A549 (cell line): ENCODE measurements at regions not wholly inside any gene's neighbourhood (a gene's known extent, or its start where the extent isn't known, plus 50 kb on each side); places are given as distances from the start of the nearest gene placed in this dataset.

Source experiments
- ATAC-seq, 2 experiments: fragments of 200-7000 bp in 1 of 2; fragments of >200 bp in 1 of 2; cut with Nextera tagmentation in 1 of 2; cut with Tn5 transposase in 1 of 2; 3 replicates each; pipeline versions ENCODE4 v1.8.0 to v1.9.1; 2018 to 2020; ENCODE audit warnings: mild to moderate bottlenecking in 1 of 2, moderate library complexity in 1 of 2
- CTCF ChIA-PET: fragments of 300-600 bp; sonication (Branson Sonifier 250); formaldehyde crosslinking; extraction: SDS; loops from one replicate; lab custom pipeline; 2021; ENCODE audit warnings: antibody characterized with exemption, inconsistent platforms; lab: Yijun Ruan, JAX
- POLR2A ChIA-PET: fragments of 350-600 bp; formaldehyde crosslinking; extraction: SDS; loops from one replicate; lab custom pipeline; 2021; ENCODE audit warnings: antibody characterized with exemption, inconsistent platforms; lab: Yijun Ruan, JAX
- DNase-seq, 2 experiments: peaks; one replicate each; pipeline versions ENCODE4 v3.0.0 to v3.0.0-alpha.2; 2011 to 2016; ENCODE audit warnings: low read depth in 1 of 2, low spot score in 1 of 2
- FAIRE-seq: peaks from 2 replicates; lab custom pipeline; 2011; peaks lifted over from hg19 to GRCh38; lab: Jason Lieb, UNC
- H3K27ac ChIP-seq, 2 experiments: fragments of >200 bp; sonication (Bioruptor Twin); formaldehyde crosslinking; 3 replicates each; pipeline ENCODE4 v1.5.1; 2016 to 2017
- H3K4me1 ChIP-seq: fragments of >200 bp; sonication (Bioruptor Twin); formaldehyde crosslinking; 3 replicates; pipeline ENCODE4 v1.6.1; 2016
- H3K4me2 ChIP-seq: fragments of >200 bp; sonication (Bioruptor Twin); formaldehyde crosslinking; 3 replicates; pipeline ENCODE4 v1.6.1; 2016
- H3K4me3 ChIP-seq: fragments of >200 bp; sonication (Bioruptor Twin); formaldehyde crosslinking; 3 replicates; pipeline ENCODE4 v1.5.1; 2016
- H3K9me3 ChIP-seq: fragments of >200 bp; sonication (Bioruptor Twin); formaldehyde crosslinking; 3 replicates; pipeline ENCODE4 v1.6.1; 2016
- CBX2 ChIP-seq: fragments of 200-600 bp; sonication (generic); IDR thresholded peaks from 2 replicates; pipeline ENCODE4 v1.6.1; 2016; ENCODE audit warnings: low read depth, mild to moderate bottlenecking, borderline replicate concordance
- CBX8 ChIP-seq: fragments of 200-600 bp; sonication (generic); IDR thresholded peaks from 2 replicates; pipeline ENCODE4 v1.6.1; 2016
- CEBPB ChIP-seq, 2 experiments: fragments of >200 bp in 1 of 2; sonication (Bioruptor Twin) in 1 of 2; formaldehyde crosslinking in 1 of 2; IDR thresholded peaks; 2 replicates each; pipeline ENCODE4 v1.6.1; 2012 to 2016
- CHD4 ChIP-seq: fragments of 200-600 bp; sonication (generic); IDR thresholded peaks from 2 replicates; pipeline ENCODE4 v1.6.1; 2016; ENCODE audit warnings: antibody characterized with exemption, mild to moderate bottlenecking, borderline replicate concordance
- CTCF ChIP-seq: fragments of >200 bp; sonication (Bioruptor Twin); formaldehyde crosslinking; IDR thresholded peaks from 3 replicates; pipeline ENCODE4 v1.5.1; 2016
- E2F6 ChIP-seq: IDR thresholded peaks from 2 replicates; pipeline ENCODE4 v1.6.1; 2012; ENCODE audit warnings: low read depth, borderline replicate concordance
- EHF ChIP-seq: fragments of 250-450 bp; sonication (Bioruptor Pico); IDR thresholded peaks from 2 replicates; pipeline ENCODE4 v1.5.0; 2020; ENCODE audit warnings: mild to moderate bottlenecking
- EHMT2 ChIP-seq: fragments of 200-600 bp; sonication (generic); IDR thresholded peaks from 2 replicates; pipeline ENCODE4 v1.6.1; 2016; ENCODE audit warnings: antibody characterized with exemption, low read depth, mild to moderate bottlenecking, moderate library complexity
- FOSB ChIP-seq: fragments of 250-450 bp; sonication (Bioruptor Pico); IDR thresholded peaks from 2 replicates; pipeline ENCODE4 v1.5.0; 2020; ENCODE audit warnings: mild to moderate bottlenecking, moderate library complexity
- FOSL2 ChIP-seq, 2 experiments: fragments of 450-650 bp in 1 of 2; fragments of >200 bp in 1 of 2; sonication (Bioruptor Twin) in 1 of 2; formaldehyde crosslinking; IDR thresholded peaks; 2 replicates each; pipeline versions ENCODE4 v1.5.0 to v1.6.1; 2016 to 2020; ENCODE audit warnings: mild to moderate bottlenecking in 1 of 2, moderate library complexity in 1 of 2
- HDAC2 ChIP-seq: fragments of 200-600 bp; sonication (generic); IDR thresholded peaks from 2 replicates; pipeline ENCODE4 v1.6.1; 2016
- HES2 ChIP-seq: fragments of >200 bp; sonication (Bioruptor Twin); formaldehyde crosslinking; IDR thresholded peaks from 2 replicates; pipeline ENCODE4 v1.6.1; 2016
- HEYL ChIP-seq: fragments of 250-450 bp; sonication (Bioruptor Pico); IDR thresholded peaks from 2 replicates; pipeline ENCODE4 v1.8.0; 2021; ENCODE audit warnings: mild to moderate bottlenecking, moderate library complexity
- HMGXB4 ChIP-seq: fragments of 250-450 bp; sonication (Bioruptor Pico); IDR thresholded peaks from 2 replicates; pipeline ENCODE4 v1.5.0; 2021; ENCODE audit warnings: mild to moderate bottlenecking, moderate library complexity, borderline replicate concordance
- HOXA7 ChIP-seq: fragments of 250-450 bp; sonication (Bioruptor Pico); IDR thresholded peaks from 2 replicates; pipeline ENCODE4 v1.5.0; 2020; ENCODE audit warnings: mild to moderate bottlenecking, moderate library complexity
- HOXB13 ChIP-seq: fragments of 250-450 bp; sonication (Bioruptor Pico); IDR thresholded peaks from 2 replicates; pipeline ENCODE4 v1.5.0; 2020; ENCODE audit warnings: low read depth, mild to moderate bottlenecking, moderate library complexity
- JUN ChIP-seq, 2 experiments: fragments of >200 bp; sonication (Bioruptor Twin); formaldehyde crosslinking; IDR thresholded peaks; 2 replicates in 1 of 2; 3 replicates in 1 of 2; pipeline ENCODE4 v1.6.1; 2016 to 2017
- JUNB ChIP-seq: fragments of >200 bp; sonication (Bioruptor Twin); formaldehyde crosslinking; IDR thresholded peaks from 2 replicates; pipeline ENCODE4 v1.6.1; 2016
- KDM1A ChIP-seq: fragments of 200-600 bp; sonication (generic); IDR thresholded peaks from 2 replicates; pipeline ENCODE4 v1.6.1; 2016; ENCODE audit warnings: low read depth, mild to moderate bottlenecking
- KDM5A ChIP-seq: fragments of 200-600 bp; sonication (generic); IDR thresholded peaks from 2 replicates; pipeline ENCODE4 v1.6.1; 2016; ENCODE audit warnings: antibody characterized with exemption, mild to moderate bottlenecking
- MAX ChIP-seq: IDR thresholded peaks from 2 replicates; pipeline ENCODE4 v1.6.1; 2012
- MAZ ChIP-seq: fragments of 150-350 bp; IDR thresholded peaks from 2 replicates; pipeline ENCODE4 v1.6.1; 2014; ENCODE audit warnings: antibody characterized with exemption, low read depth, low read length, borderline replicate concordance
- MYC ChIP-seq: IDR thresholded peaks from 2 replicates; pipeline ENCODE4 v1.6.1; 2012; ENCODE audit warnings: mild to moderate bottlenecking, inconsistent platforms, low read length, improper control_type of control experiment, borderline replicate concordance
- NFE2L2 ChIP-seq: fragments of 150-350 bp; conservative IDR thresholded peaks from 2 replicates; pipeline ENCODE4 v1.6.1; 2014; ENCODE audit warnings: low read length
- NPAS2 ChIP-seq: fragments of 250-450 bp; sonication (Bioruptor Pico); IDR thresholded peaks from 2 replicates; pipeline ENCODE4 v1.8.0; 2022; ENCODE audit warnings: mild to moderate bottlenecking, moderate library complexity, borderline replicate concordance
- PBX3 ChIP-seq: IDR thresholded peaks from 2 replicates; pipeline ENCODE4 v1.6.1; 2012
- PHF8 ChIP-seq: fragments of 200-600 bp; sonication (generic); IDR thresholded peaks from 2 replicates; pipeline ENCODE4 v1.6.1; 2016; ENCODE audit warnings: low read depth, mild to moderate bottlenecking, antibody characterized with exemption, moderate library complexity, borderline replicate concordance
- RARB ChIP-seq: fragments of 250-450 bp; sonication (Bioruptor Pico); IDR thresholded peaks from 2 replicates; pipeline ENCODE4 v1.8.0; 2021; ENCODE audit warnings: mild to moderate bottlenecking, moderate library complexity
- RCOR1 ChIP-seq: fragments of 150-350 bp; IDR thresholded peaks from 2 replicates; pipeline ENCODE4 v1.6.1; 2014; ENCODE audit warnings: antibody characterized with exemption, low read length, low read depth
- SMC3 ChIP-seq: fragments of >200 bp; sonication (Bioruptor Twin); formaldehyde crosslinking; IDR thresholded peaks from 3 replicates; pipeline ENCODE4 v1.6.1; 2018; ENCODE audit warnings: inconsistent platforms
- TFCP2L1 ChIP-seq: fragments of 250-450 bp; sonication (Bioruptor Pico); IDR thresholded peaks from 2 replicates; pipeline ENCODE4 v1.5.0; 2021; ENCODE audit warnings: mild to moderate bottlenecking
- ZC3H11A ChIP-seq: fragments of 450-650 bp; IDR thresholded peaks from 2 replicates; pipeline ENCODE4 v1.6.1; 2014; ENCODE audit warnings: antibody characterized with exemption, mild to moderate bottlenecking
- ZFP36 ChIP-seq: fragments of 450-650 bp; IDR thresholded peaks from 2 replicates; pipeline ENCODE4 v1.6.1; 2014; ENCODE audit warnings: borderline replicate concordance; ENCODE audit not compliant: partially characterized antibody
- ZSCAN20 ChIP-seq: fragments of 250-450 bp; sonication (Bioruptor Pico); IDR thresholded peaks from 2 replicates; pipeline ENCODE4 v1.8.0; 2022; ENCODE audit warnings: mild to moderate bottlenecking, moderate library complexity
- WGBS: methylation state at CpG from one replicate; pipeline ENCODE4 v1.1.6; 2017; ENCODE audit errors: missing lambda C conversion rate; 5-methylcytosine and 5-hydroxymethylcytosine counted together

GRCh38 chr10:91124016-91124415 lies 96.4 kb upstream of the PCGF5 start:
- WGBS = 37% methylated on average over 2 of the region's 2 CpGs
- ATAC-seq (no peak), FAIRE-seq (no peak)
- Histone ChIP-seq H3K4me2 (no peak overlapping the region), H3K4me3 (no peak overlapping the region), H3K4me1 (no peaks in the 10 kb centered on the region), H3K27ac (no peak overlapping the region), H3K9me3 (no peaks in the 10 kb centered on the region)
- ChIA-PET CTCF (no interaction called here), POLR2A (interaction anchor here (0.6 kb wide), 1 partner anchor 16 kb away, joined by 3 read pairs; no protein-coding TSS in a partner anchor)
- no peak for TF ChIP-seq MAX
- no peak for TF ChIP-seq CTCF
- TF ChIP-seq NPAS2 (CRISPR knock-in tag) = no peak
- TF ChIP-seq E2F6 = no peak
- no peak for TF ChIP-seq CEBPB (IDR thresholded peaks at IDR 0.05)
- no peak for TF ChIP-seq HDAC2
- TF ChIP-seq CBX8 = no peak
- no peak for TF ChIP-seq JUN (IDR thresholded peaks at IDR 0.05)
- no peak for TF ChIP-seq FOSB (CRISPR knock-in tag)
- no peak for TF ChIP-seq MAZ
- no peak for TF ChIP-seq FOSL2 (IDR thresholded peaks at IDR 0.05)
- no peak for TF ChIP-seq FOSL2 (CRISPR knock-in tag; IDR thresholded peaks at IDR 0.05)
- TF ChIP-seq NFE2L2 = no peak
- no peak for TF ChIP-seq TFCP2L1 (CRISPR knock-in tag)
- TF ChIP-seq HOXB13 = no peak
- TF ChIP-seq PHF8 = no peak
- TF ChIP-seq KDM1A = no peak
- no peak for TF ChIP-seq PBX3
- TF ChIP-seq RARB (CRISPR knock-in tag) = no peak
- TF ChIP-seq HOXA7 (CRISPR knock-in tag) = no peak
- TF ChIP-seq EHF (CRISPR knock-in tag) = no peak
- TF ChIP-seq, all 56 proteins: peak for 0
- DNase-seq = peak in 1 of 2 experiments; percentile 7

GRCh38 chr10:91126471-91126870 lies 94.0 kb upstream of the PCGF5 start:
- no peak for FAIRE-seq
- Histone ChIP-seq H3K4me1 (no peaks in the 10 kb centered on the region), H3K4me3 (no peak overlapping the region), H3K27ac (no peak overlapping the region), H3K4me2 (no peak overlapping the region)
- ChIA-PET CTCF (interaction anchor here (1.2 kb wide), 1 partner anchor 125 kb away, joined by 3 read pairs; no protein-coding TSS in a partner anchor), POLR2A (interaction anchor here (0.6 kb wide), 1 partner anchor 25 kb away, joined by 4 read pairs; no protein-coding TSS in a partner anchor)
- DNase-seq = no peak
- TF ChIP-seq MYC = no peak
- TF ChIP-seq KDM5A = no peak
- no peak for TF ChIP-seq SMC3
- TF ChIP-seq HES2 = no peak
- TF ChIP-seq RCOR1 = no peak
- no peak for TF ChIP-seq HEYL (CRISPR knock-in tag)
- no peak for TF ChIP-seq EHMT2
- TF ChIP-seq EHF (CRISPR knock-in tag) = no peak
- TF ChIP-seq CHD4 = no peak
- TF ChIP-seq ZFP36 = no peak
- TF ChIP-seq CBX2 = no peak
- TF ChIP-seq JUN (IDR thresholded peaks at IDR 0.05) = no peak
- TF ChIP-seq PBX3 = no peak
- no peak for TF ChIP-seq JUNB
- TF ChIP-seq ZC3H11A = no peak
- TF ChIP-seq ZSCAN20 = no peak
- TF ChIP-seq HMGXB4 = no peak
- TF ChIP-seq, all 56 proteins: peak for 0
- no peaks in the 10 kb centered on the region for H3K9me3 ChIP-seq
- ATAC-seq = no peak
- WGBS = 44% methylated on average over 2 of the region's 2 CpGs
